ENCODE measurements at regions not wholly inside any gene's neighbourhood (a gene's known extent, or its start where the extent isn't known, plus 50 kb on each side); places are given as distances from the start of the nearest gene placed in this dataset.

DNA sequence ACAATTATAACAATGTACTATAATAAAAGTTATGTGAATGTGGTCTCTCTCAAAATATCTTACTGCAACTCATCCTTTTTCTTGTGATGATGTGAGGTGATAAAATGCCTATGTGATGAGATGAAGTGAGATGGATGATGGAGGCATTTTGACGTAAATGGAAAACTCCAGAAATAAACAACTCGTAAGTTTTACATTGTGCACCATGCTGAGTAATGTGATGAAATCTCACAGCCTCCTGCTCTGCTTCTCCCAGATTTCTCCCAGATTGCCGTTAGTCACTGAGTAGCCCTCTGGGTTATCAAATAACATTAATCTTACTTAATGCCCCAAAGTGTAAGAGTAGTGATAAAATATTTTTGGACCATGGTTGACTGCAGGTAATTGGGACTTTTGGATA, 64.8 kb upstream of the SLCO2A1 start:
- peaks cover 9% of the 10 kb centered on the region; the same call in 1 of the 2 replicates for H3K9me3 ChIP-seq (ENCODE audit: insufficient read depth, low read depth, low read length)
- no peaks in the 10 kb centered on the region for H4K20me1 ChIP-seq (ENCODE audit: insufficient read depth, low read length, poor library complexity, severe bottlenecking)
- H3K9me2 ChIP-seq (replicated peaks; ENCODE audit: low read depth, low read length) = no peaks in the 10 kb centered on the region
- no peak overlapping the region for H3K9ac ChIP-seq (ENCODE audit: low read depth, low read length, poor library complexity, severe bottlenecking)
- peaks cover 7% of the 10 kb centered on the region for H3K4me1 ChIP-seq (ENCODE audit: insufficient read depth, low read length, poor library complexity, severe bottlenecking)
- TF ChIP-seq, protein P1, sequence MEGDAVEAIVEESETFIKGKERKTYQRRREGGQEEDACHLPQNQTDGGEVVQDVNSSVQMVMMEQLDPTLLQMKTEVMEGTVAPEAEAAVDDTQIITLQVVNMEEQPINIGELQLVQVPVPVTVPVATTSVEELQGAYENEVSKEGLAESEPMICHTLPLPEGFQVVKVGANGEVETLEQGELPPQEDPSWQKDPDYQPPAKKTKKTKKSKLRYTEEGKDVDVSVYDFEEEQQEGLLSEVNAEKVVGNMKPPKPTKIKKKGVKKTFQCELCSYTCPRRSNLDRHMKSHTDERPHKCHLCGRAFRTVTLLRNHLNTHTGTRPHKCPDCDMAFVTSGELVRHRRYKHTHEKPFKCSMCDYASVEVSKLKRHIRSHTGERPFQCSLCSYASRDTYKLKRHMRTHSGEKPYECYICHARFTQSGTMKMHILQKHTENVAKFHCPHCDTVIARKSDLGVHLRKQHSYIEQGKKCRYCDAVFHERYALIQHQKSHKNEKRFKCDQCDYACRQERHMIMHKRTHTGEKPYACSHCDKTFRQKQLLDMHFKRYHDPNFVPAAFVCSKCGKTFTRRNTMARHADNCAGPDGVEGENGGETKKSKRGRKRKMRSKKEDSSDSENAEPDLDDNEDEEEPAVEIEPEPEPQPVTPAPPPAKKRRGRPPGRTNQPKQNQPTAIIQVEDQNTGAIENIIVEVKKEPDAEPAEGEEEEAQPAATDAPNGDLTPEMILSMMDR (conservative IDR thresholded peaks at IDR 0.05; ENCODE audit: low read length) = no peak
- no peak for TF ChIP-seq EZH2phosphoT487 (IDR thresholded peaks at IDR 0.05; ENCODE audit: borderline replicate concordance)
- no peak overlapping the region for H3K4me2 ChIP-seq (ENCODE audit: low read depth, low read length, poor library complexity, severe bottlenecking)
- no peaks in the 10 kb centered on the region for H3F3A ChIP-seq (ENCODE audit: low read depth)
- no peak overlapping the region for H3K4me3 ChIP-seq (ENCODE audit: low read length, poor library complexity, severe bottlenecking)
- no peaks in the 10 kb centered on the region for H3K79me2 ChIP-seq (ENCODE audit: insufficient read depth, low read length)
- H2AFZ ChIP-seq (ENCODE audit: low read length) = no peak overlapping the region
- no peaks in the 10 kb centered on the region for H3K36me3 ChIP-seq (ENCODE audit: insufficient read depth, low read length)
- no peaks in the 10 kb centered on the region for H3K27me3 ChIP-seq (ENCODE audit: insufficient read depth, low read length, poor library complexity, severe bottlenecking)

DNA sequence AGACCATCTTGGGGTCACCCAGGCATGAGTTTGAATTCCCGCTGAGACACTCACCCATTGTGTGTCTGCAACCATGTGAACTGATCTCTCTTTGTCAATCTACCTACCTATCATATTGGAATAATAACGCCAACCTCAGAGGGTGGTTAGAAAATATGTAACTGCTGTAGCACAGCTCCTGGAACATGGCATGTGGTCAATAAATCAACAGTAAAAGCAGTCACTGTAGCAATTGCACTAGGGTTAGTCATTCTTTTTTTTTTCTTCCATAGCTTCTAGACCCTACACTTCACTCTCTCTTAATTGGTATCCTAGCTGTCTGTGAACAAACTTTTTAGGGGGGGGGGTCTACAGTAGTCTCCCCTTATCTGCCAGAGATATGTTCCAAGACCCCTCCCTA, 64.2 kb upstream of the SLCO2A1 start:
- no peaks in the 10 kb centered on the region for H3K9me2 ChIP-seq (replicated peaks; ENCODE audit: low read depth, low read length)
- no peaks in the 10 kb centered on the region for H3F3A ChIP-seq (ENCODE audit: low read depth)
- TF ChIP-seq EZH2phosphoT487 (IDR thresholded peaks at IDR 0.05; ENCODE audit: borderline replicate concordance) = no peak
- TF ChIP-seq, protein P1 (conservative IDR thresholded peaks at IDR 0.05; ENCODE audit: low read length) = no peak
- no peak overlapping the region for H3K4me3 ChIP-seq (ENCODE audit: low read length, poor library complexity, severe bottlenecking)
- peaks cover 9% of the 10 kb centered on the region; the same call in 1 of the 2 replicates for H3K9me3 ChIP-seq (ENCODE audit: insufficient read depth, low read depth, low read length)
- H3K79me2 ChIP-seq (ENCODE audit: insufficient read depth, low read length) = no peaks in the 10 kb centered on the region
- H3K9ac ChIP-seq (ENCODE audit: low read depth, low read length, poor library complexity, severe bottlenecking) = no peak overlapping the region
- no peaks in the 10 kb centered on the region for H3K27me3 ChIP-seq (ENCODE audit: insufficient read depth, low read length, poor library complexity, severe bottlenecking)
- H3K4me2 ChIP-seq (ENCODE audit: low read depth, low read length, poor library complexity, severe bottlenecking) = no peak overlapping the region
- H4K20me1 ChIP-seq (ENCODE audit: insufficient read depth, low read length, poor library complexity, severe bottlenecking) = no peaks in the 10 kb centered on the region
- no peak overlapping the region for H2AFZ ChIP-seq (ENCODE audit: low read length)
- H3K4me1 ChIP-seq (ENCODE audit: insufficient read depth, low read length, poor library complexity, severe bottlenecking) = peaks cover 7% of the 10 kb centered on the region
- H3K36me3 ChIP-seq (ENCODE audit: insufficient read depth, low read length) = no peaks in the 10 kb centered on the region

DNA sequence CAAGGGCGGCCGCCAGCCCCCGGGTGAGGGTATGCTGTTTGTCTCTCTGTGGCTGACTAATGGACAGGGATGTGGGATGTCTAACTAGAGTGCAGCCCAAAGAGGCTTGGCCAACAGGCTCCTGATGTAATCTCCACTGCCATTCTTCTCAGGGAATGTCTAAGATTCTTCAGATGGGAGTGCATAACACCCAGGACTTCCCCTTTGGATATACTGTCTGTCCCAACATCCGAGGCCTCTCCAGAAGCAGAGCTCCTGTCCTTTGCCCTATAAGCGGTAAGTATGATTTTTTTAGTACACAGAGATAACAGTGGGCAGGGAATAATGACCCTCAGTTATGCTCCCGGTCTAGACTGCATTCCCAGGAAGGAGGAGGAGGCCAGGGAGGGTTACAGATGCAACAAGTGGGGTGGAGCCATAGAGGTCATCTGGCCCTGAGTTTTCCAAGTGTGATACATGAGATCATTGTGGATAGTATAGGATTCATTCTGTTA, 62.5 kb upstream of the SLCO2A1 start:
- Histone ChIP-seq H3K9ac (ENCODE audit: low read depth, low read length, poor library complexity, severe bottlenecking) (no peak overlapping the region), H3K4me3 (ENCODE audit: low read length, poor library complexity, severe bottlenecking) (no peak overlapping the region), H4K20me1 (ENCODE audit: insufficient read depth, low read length, poor library complexity, severe bottlenecking) (no peaks in the 10 kb centered on the region), H3K27me3 (ENCODE audit: insufficient read depth, low read length, poor library complexity, severe bottlenecking) (no peaks in the 10 kb centered on the region), H3K79me2 (ENCODE audit: insufficient read depth, low read length) (no peaks in the 10 kb centered on the region), H3K4me2 (ENCODE audit: low read depth, low read length, poor library complexity, severe bottlenecking) (no peak overlapping the region), H2AFZ (ENCODE audit: low read length) (no peak overlapping the region), H3K9me2 (replicated peaks; ENCODE audit: low read depth, low read length) (no peaks in the 10 kb centered on the region), H3K4me1 (ENCODE audit: insufficient read depth, low read length, poor library complexity, severe bottlenecking) (peaks cover 7% of the 10 kb centered on the region), H3K36me3 (ENCODE audit: insufficient read depth, low read length) (no peaks in the 10 kb centered on the region), H3K9me3 (ENCODE audit: insufficient read depth, low read depth, low read length) (peaks cover 9% of the 10 kb centered on the region; the same call in 1 of the 2 replicates), H3F3A (ENCODE audit: low read depth) (no peaks in the 10 kb centered on the region)
- TF ChIP-seq EZH2phosphoT487 (IDR thresholded peaks at IDR 0.05; ENCODE audit: borderline replicate concordance) = no peak
- TF ChIP-seq, protein P1 (conservative IDR thresholded peaks at IDR 0.05; ENCODE audit: low read length) = no peak
